Skeletal muscle tissue (tissue), 3 donors: ENCODE measurements at regions not wholly inside any gene's neighbourhood (a gene's known extent, or its start where the extent isn't known, plus 50 kb on each side); places are given as distances from the start of the nearest gene placed in this dataset.
"Not testable (repeated sequence)": the region's sequence is repeated elsewhere in the genome, so short reads cannot be mapped to it uniquely, and the experiment has no call there.

Experiments used
- H3K27ac ChIP-seq: one replicate; pipeline ENCODE4 v1.7.0; 2013; ENCODE audit warnings: mild to moderate bottlenecking, low read depth, low read length, inconsistent platforms
- H3K27me3 ChIP-seq, 3 donors: one replicate each; pipeline ENCODE4 v1.7.0; 2013; ENCODE audit warnings: low read length in 3 of 3; ENCODE audit not compliant: control insufficient read depth in 3 of 3, insufficient read depth in 3 of 3
- H3K36me3 ChIP-seq, 3 donors: one replicate each; pipeline ENCODE4 v1.7.0; 2013; ENCODE audit warnings: low read length in 3 of 3; ENCODE audit not compliant: control insufficient read depth in 3 of 3, insufficient read depth in 3 of 3
- H3K4me1 ChIP-seq, 3 donors: one replicate each; pipeline ENCODE4 v1.7.0; 2013; ENCODE audit warnings: low read length in 3 of 3, mild to moderate bottlenecking in 3 of 3; ENCODE audit not compliant: control insufficient read depth in 3 of 3, insufficient read depth in 3 of 3
- H3K4me3 ChIP-seq, 3 donors: one replicate each; pipeline ENCODE4 v1.7.0; 2013; ENCODE audit warnings: low read length in 3 of 3
- H3K9ac ChIP-seq, 3 donors: one replicate each; pipeline ENCODE4 v1.7.0; 2013; ENCODE audit warnings: low read length in 3 of 3, mild to moderate bottlenecking in 3 of 3, moderate library complexity in 2 of 3, low read depth in 1 of 3
- H3K9me3 ChIP-seq, 3 donors: one replicate each; pipeline ENCODE4 v1.7.0; 2013; ENCODE audit warnings: low read length in 3 of 3; ENCODE audit not compliant: control insufficient read depth in 3 of 3
- donor health status: Osteomylitis.

- H3K9me3 ChIP-seq: no peaks in the 10 kb centered on the region
- H3K27me3 ChIP-seq: no peaks in the 10 kb centered on the region
- H3K4me1 ChIP-seq: no peaks in the 10 kb centered on the region
- H3K27ac ChIP-seq: no peak overlapping the region
- no peak overlapping the region for H3K4me3 ChIP-seq
- H3K36me3 ChIP-seq: no peaks in the 10 kb centered on the region
- H3K9ac ChIP-seq: no peak overlapping the region
Observed at GRCh38 chr3:107465064-107465631, 57.6 kb upstream of the BBX start.

DNA sequence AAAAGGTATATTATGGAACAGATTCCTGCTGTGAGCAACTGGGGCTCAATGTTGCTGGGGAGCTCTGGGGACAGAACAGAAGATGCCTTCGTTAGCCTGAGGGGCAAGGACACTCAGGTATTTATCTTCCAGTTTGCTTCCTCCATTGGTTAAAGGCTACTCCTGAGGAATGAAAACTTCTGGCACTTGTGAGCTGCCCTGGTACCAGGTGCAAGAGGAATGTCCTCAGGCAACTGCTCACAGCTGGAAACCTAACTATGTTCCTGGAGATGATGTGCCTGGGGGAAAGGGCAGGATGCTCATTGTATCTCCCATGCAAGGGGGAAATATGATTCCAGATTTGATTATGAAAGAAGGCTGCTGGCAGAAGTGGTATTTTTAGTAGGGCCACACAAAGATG is 54.0 kb upstream of the BBX start:
- Histone ChIP-seq H3K4me1 (no peaks in the 10 kb centered on the region), H3K27me3 (no peaks in the 10 kb centered on the region), H3K9me3 (no peaks in the 10 kb centered on the region), H3K4me3 (no peak overlapping the region), H3K9ac (no peak overlapping the region), H3K27ac (no peak overlapping the region), H3K36me3 (no peaks in the 10 kb centered on the region)

GRCh38 chr3:107470496-107470895 is 52.3 kb upstream of the BBX start:
- H3K36me3 ChIP-seq, H3K4me3 ChIP-seq, H3K4me1 ChIP-seq, H3K9ac ChIP-seq, H3K9me3 ChIP-seq, H3K27ac ChIP-seq, H3K27me3 ChIP-seq: not testable (repeated sequence)
